Natural killer cell (primary cell): ENCODE measurements at regions not wholly inside any gene's neighbourhood (a gene's known extent, or its start where the extent isn't known, plus 50 kb on each side); places are given as distances from the start of the nearest gene placed in this dataset.

Experiments used
- ATAC-seq, 3 donors: fragments of 150-1000 bp in 2 of 3; fragments of 200-7000 bp in 1 of 3; cut with Tn5 transposase; 1 replicate in 1 of 3; 2 replicates in 2 of 3; pipeline ENCODE4 v1.10.0; 2021; ENCODE audit warnings: mild to moderate bottlenecking in 2 of 3, moderate library complexity in 2 of 3
- DNase-seq, 2 donors: peaks; one replicate each; pipeline versions ENCODE4 v3.0.0 to v3.0.0-alpha.2; 2013 to 2021; ENCODE audit warnings: mixed read lengths in 1 of 2
- H3K27ac ChIP-seq: one replicate; pipeline ENCODE4 v1.5.1; 2013; ENCODE audit warnings: mild to moderate bottlenecking, low read length
- H3K27me3 ChIP-seq: one replicate; pipeline ENCODE4 v1.6.1; 2013; ENCODE audit warnings: low read length; ENCODE audit not compliant: control insufficient read depth, insufficient read depth
- H3K36me3 ChIP-seq: one replicate; pipeline ENCODE4 v1.6.1; 2013; ENCODE audit warnings: low read length; ENCODE audit not compliant: control insufficient read depth, insufficient read depth
- H3K4me1 ChIP-seq: one replicate; pipeline ENCODE4 v1.6.1; 2013; ENCODE audit warnings: low read length; ENCODE audit not compliant: control insufficient read depth, insufficient read depth
- H3K4me3 ChIP-seq: one replicate; pipeline ENCODE4 v1.5.1; 2013; ENCODE audit warnings: low read length
- H3K9me3 ChIP-seq: one replicate; pipeline ENCODE4 v1.6.1; 2013; ENCODE audit warnings: low read length; ENCODE audit not compliant: control insufficient read depth, insufficient read depth
- H3K27ac Mint-ChIP-seq, 2 donors: one replicate each; pipeline ENCODE4 v1.8.0; 2022; ENCODE audit warnings: mild to moderate bottlenecking in 2 of 2, mixed read lengths in 2 of 2, moderate library complexity in 1 of 2
- H3K27me3 Mint-ChIP-seq, 2 donors: one replicate each; pipeline ENCODE4 v1.8.0; 2022; ENCODE audit warnings: low read depth in 2 of 2, mixed read lengths in 2 of 2
- H3K36me3 Mint-ChIP-seq: one replicate; pipeline ENCODE4 v1.8.0; 2022; ENCODE audit warnings: mixed read lengths
- H3K4me1 Mint-ChIP-seq, 2 donors: one replicate each; pipeline ENCODE4 v1.8.0; 2022; ENCODE audit warnings: mixed read lengths in 2 of 2
- H3K4me3 Mint-ChIP-seq: one replicate; pipeline ENCODE4 v1.8.0; 2022; ENCODE audit warnings: mild to moderate bottlenecking, moderate library complexity, mixed read lengths
- H3K9me3 Mint-ChIP-seq, 2 donors: one replicate each; pipeline ENCODE4 v1.8.0; 2022; ENCODE audit warnings: mixed read lengths in 2 of 2
- WGBS: methylation state at CpG from one replicate; pipeline ENCODE4 v1.1.7; 2013; ENCODE audit warnings: missing lambda C conversion rate; ENCODE audit not compliant: insufficient coverage; 5-methylcytosine and 5-hydroxymethylcytosine counted together
- intact Hi-C: fragments of 100-400 bp; cut with micrococcal nuclease; formaldehyde crosslinking; loops from one replicate; pipeline ENCODE4 v1.14.2; 2022
- TF ChIP-seq, protein P1 (sequence below): fragments of 200-600 bp; IDR thresholded peaks from one replicate; pipeline ENCODE4 v1.8.0; 2022; ENCODE audit warnings: antibody characterized with exemption

DNA sequence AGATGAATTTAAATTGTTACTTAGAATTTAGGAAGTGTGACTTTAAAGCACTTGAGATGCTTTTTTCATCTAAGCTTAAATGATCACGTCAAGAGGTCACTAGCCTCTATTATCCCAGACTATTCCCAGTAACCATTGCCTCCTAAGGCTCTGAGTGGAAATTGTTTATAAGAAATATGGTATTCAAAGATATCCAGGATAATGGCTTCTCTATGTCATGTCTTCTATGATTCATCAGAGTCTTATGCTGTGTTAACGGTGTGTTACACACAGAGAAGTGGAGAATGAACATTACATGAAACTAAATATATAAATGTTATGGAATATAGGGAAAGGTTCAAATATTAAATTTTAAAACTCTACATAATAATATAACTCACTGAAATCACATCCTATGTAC lies 79.8 kb upstream of the NBEA start:
- ATAC-seq (no peak), DNase-seq (no peak)
- Histone ChIP-seq H3K27ac (no peak overlapping the region), H3K4me3 (no peak overlapping the region), H3K9me3 (no peaks in the 10 kb centered on the region), H3K27me3 (no peaks in the 10 kb centered on the region), H3K4me1 (no peaks in the 10 kb centered on the region), H3K36me3 (no peaks in the 10 kb centered on the region)
- Mint-ChIP-seq H3K9me3 (peaks cover 4 to 6% of the 10 kb centered on the region in 2 donors), H3K36me3 (no peaks in the 10 kb centered on the region), H3K4me1 (no peaks in the 10 kb centered on the region), H3K27me3 (no peaks in the 10 kb centered on the region), H3K4me3 (no peak overlapping the region), H3K27ac (no peak overlapping the region)
- TF ChIP-seq, protein P1, sequence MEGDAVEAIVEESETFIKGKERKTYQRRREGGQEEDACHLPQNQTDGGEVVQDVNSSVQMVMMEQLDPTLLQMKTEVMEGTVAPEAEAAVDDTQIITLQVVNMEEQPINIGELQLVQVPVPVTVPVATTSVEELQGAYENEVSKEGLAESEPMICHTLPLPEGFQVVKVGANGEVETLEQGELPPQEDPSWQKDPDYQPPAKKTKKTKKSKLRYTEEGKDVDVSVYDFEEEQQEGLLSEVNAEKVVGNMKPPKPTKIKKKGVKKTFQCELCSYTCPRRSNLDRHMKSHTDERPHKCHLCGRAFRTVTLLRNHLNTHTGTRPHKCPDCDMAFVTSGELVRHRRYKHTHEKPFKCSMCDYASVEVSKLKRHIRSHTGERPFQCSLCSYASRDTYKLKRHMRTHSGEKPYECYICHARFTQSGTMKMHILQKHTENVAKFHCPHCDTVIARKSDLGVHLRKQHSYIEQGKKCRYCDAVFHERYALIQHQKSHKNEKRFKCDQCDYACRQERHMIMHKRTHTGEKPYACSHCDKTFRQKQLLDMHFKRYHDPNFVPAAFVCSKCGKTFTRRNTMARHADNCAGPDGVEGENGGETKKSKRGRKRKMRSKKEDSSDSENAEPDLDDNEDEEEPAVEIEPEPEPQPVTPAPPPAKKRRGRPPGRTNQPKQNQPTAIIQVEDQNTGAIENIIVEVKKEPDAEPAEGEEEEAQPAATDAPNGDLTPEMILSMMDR = no peak
- no CpG with 5 or more reads among the region's 2 CpGs for WGBS
- intact Hi-C loops = no loop called here

- whole genome bisulfite sequencing = 74% methylated on average over 3 of the region's 3 CpGs
- no peaks in the 10 kb centered on the region for H3K27me3 ChIP-seq
- no peaks in the 10 kb centered on the region for H3K9me3 ChIP-seq
- ATAC-seq = no peak
- Mint-ChIP-seq H3K36me3 (no peaks in the 10 kb centered on the region), H3K27ac (no peak overlapping the region), H3K4me1 (no peaks in the 10 kb centered on the region), H3K9me3 (peaks cover 4 to 6% of the 10 kb centered on the region in 2 donors), H3K27me3 (no peaks in the 10 kb centered on the region), H3K4me3 (no peak overlapping the region)
- no peaks in the 10 kb centered on the region for H3K4me1 ChIP-seq
- H3K27ac ChIP-seq = no peak overlapping the region
- H3K4me3 ChIP-seq = no peak overlapping the region
- intact Hi-C loops = no loop called here
- TF ChIP-seq, protein P1 = no peak
- no peak for DNase-seq
- H3K36me3 ChIP-seq = no peaks in the 10 kb centered on the region
These were observed 79.4 kb upstream of the NBEA start for GRCh38 chr13:34862716-34863115.

GRCh38 chr13:34863360-34864135 lies 78.5 kb upstream of the NBEA start:
- Mint-ChIP-seq H3K27ac (no peak overlapping the region), H3K9me3 (peaks cover 4 to 6% of the 10 kb centered on the region in 2 donors), H3K36me3 (no peaks in the 10 kb centered on the region), H3K4me3 (no peak overlapping the region), H3K4me1 (no peaks in the 10 kb centered on the region), H3K27me3 (no peaks in the 10 kb centered on the region)
- TF ChIP-seq, protein P1 = no peak
- H3K4me1 ChIP-seq = no peaks in the 10 kb centered on the region
- no peaks in the 10 kb centered on the region for H3K36me3 ChIP-seq
- intact Hi-C loops = no loop called here
- no peaks in the 10 kb centered on the region for H3K27me3 ChIP-seq
- no peak overlapping the region for H3K4me3 ChIP-seq
- no peak for ATAC-seq
- no peaks in the 10 kb centered on the region for H3K9me3 ChIP-seq
- WGBS = 80% methylated on average over 1 of the region's 4 CpGs
- DNase-seq = no peak
- no peak overlapping the region for H3K27ac ChIP-seq

GRCh38 chr13:34864671-34865070 lies 77.4 kb upstream of the NBEA start:
- H3K9me3 ChIP-seq = no peaks in the 10 kb centered on the region
- WGBS = 85% methylated on average over 1 of the region's 1 CpG
- DNase-seq (no peak), ATAC-seq (no peak)
- H3K36me3 ChIP-seq = no peaks in the 10 kb centered on the region
- Mint-ChIP-seq H3K9me3 (peaks cover 4 to 6% of the 10 kb centered on the region in 2 donors), H3K4me3 (no peak overlapping the region), H3K27me3 (no peaks in the 10 kb centered on the region), H3K4me1 (no peaks in the 10 kb centered on the region), H3K36me3 (no peaks in the 10 kb centered on the region), H3K27ac (no peak overlapping the region)
- TF ChIP-seq, protein P1 = no peak
- intact Hi-C loops = no loop called here
- H3K27ac ChIP-seq = no peak overlapping the region
- H3K27me3 ChIP-seq = no peaks in the 10 kb centered on the region
- no peak overlapping the region for H3K4me3 ChIP-seq
- H3K4me1 ChIP-seq = no peaks in the 10 kb centered on the region
